ENCODE measurements at regions not wholly inside any gene's neighbourhood (a gene's known extent, or its start where the extent isn't known, plus 50 kb on each side); places are given as distances from the start of the nearest gene placed in this dataset.

- no peaks in the 10 kb centered on the region for H3K9me3 ChIP-seq (replicated peaks; ENCODE audit: control insufficient read depth, insufficient read depth, low read length)
- ChIA-PET CTCF (no interaction called here), SMC1A (ENCODE audit: uncharacterized antibody, unreplicated experiment) (no interaction called here), POLR2A (no interaction called here), RAD21 (ENCODE audit: unreplicated experiment) (no interaction called here)
- no peaks in the 10 kb centered on the region for H3K79me2 ChIP-seq (ENCODE audit: control insufficient read depth, insufficient read depth, low read length)
- BruUV-seq (replicated peaks) = no TSS peak
- no peaks in the 10 kb centered on the region for H3K27me3 ChIP-seq (replicated peaks in 1 of 2; ENCODE audit: control insufficient read depth in 2 of 2, insufficient read depth in 2 of 2, low read length in 1 of 2)
- TF ChIP-seq USF1 (IDR thresholded peaks at IDR 0.05; ENCODE audit: borderline replicate concordance, extremely low read length, insufficient read depth, low read depth, low read length) (no peak), ATF3 (IDR thresholded peaks at IDR 0.05; ENCODE audit: borderline replicate concordance, extremely low read depth, low read depth, low read length) (no peak), YBX1 (IDR thresholded peaks at IDR 0.05) (no peak), BCL11A (IDR thresholded peaks at IDR 0.05; ENCODE audit: low read depth, low read length) (no peak), SIX5 (IDR thresholded peaks at IDR 0.05; ENCODE audit: low read depth, low read length, severe bottlenecking) (no peak), PAX5 (IDR thresholded peaks at IDR 0.05; ENCODE audit: borderline replicate concordance, low read depth, low read length) (no peak), ZBED1 (IDR thresholded peaks at IDR 0.05; ENCODE audit: borderline replicate concordance) (no peak), RUNX3 (IDR thresholded peaks at IDR 0.05; ENCODE audit: low read length) (no peak), NBN (IDR thresholded peaks at IDR 0.05) (no peak), ASH2L (IDR thresholded peaks at IDR 0.05; ENCODE audit: borderline replicate concordance, low read depth) (no peak), ZNF622 (IDR thresholded peaks at IDR 0.05) (no peak), POLR2AphosphoS5 (IDR thresholded peaks at IDR 0.05; ENCODE audit: low read length) (no peak), ZNF687 (IDR thresholded peaks at IDR 0.05) (no peak), MYC (IDR thresholded peaks at IDR 0.05; ENCODE audit: insufficient read depth, insufficient read length, insufficient replicate concordance, low read length, severe bottlenecking) (no peak), ATF2 (IDR thresholded peaks at IDR 0.05; ENCODE audit: low read length) (no peak), IRF5 (IDR thresholded peaks at IDR 0.05; ENCODE audit: borderline replicate concordance) (no peak)
- FAIRE-seq (no peak), ATAC-seq (no peak), DNase-seq (ENCODE audit: low read depth, low spot score) (no peak)
- in situ Hi-C loops (cut with MboI) = no loop called here
- no peaks in the 10 kb centered on the region for H3K36me3 ChIP-seq (ENCODE audit: control insufficient read depth in 2 of 2, insufficient read depth in 2 of 2, low read length in 1 of 2)
- no peaks in the 10 kb centered on the region for H4K20me1 ChIP-seq (ENCODE audit: control insufficient read depth, insufficient read depth)
- H3K27ac ChIP-seq (ENCODE audit: control insufficient read depth, insufficient read depth) = no peak overlapping the region
- H3K4me2 ChIP-seq (ENCODE audit: control insufficient read depth, insufficient read depth) = no peak overlapping the region
- H3K4me3 ChIP-seq = no peak overlapping the region
- no peak overlapping the region for H2AFZ ChIP-seq (ENCODE audit: control insufficient read depth, low read depth, low read length)
- no peaks in the 10 kb centered on the region for H3K4me1 ChIP-seq (ENCODE audit: control insufficient read depth, insufficient read depth, low read length)
- intact Hi-C loops (cut with micrococcal nuclease; ENCODE audit: unreplicated experiment) = no loop called here
- no peak overlapping the region for H3K9ac ChIP-seq (ENCODE audit: control insufficient read depth, insufficient read depth, low read length)
Observed at GRCh38 chr13:60733933-60734332, 336.9 kb downstream of the TDRD3 start.

Measured in GM12878 (cell line).